Stimulated activated CD4-positive, alpha-beta T cell treated with anti-CD3 and anti-CD28 coated beads, Interleukin-1b, Interleukin-23, amount 100 ng/mL, for 24 hours (primary cell): ENCODE measurements at regions not wholly inside any gene's neighbourhood (a gene's known extent, or its start where the extent isn't known, plus 50 kb on each side); places are given as distances from the start of the nearest gene placed in this dataset.

ENCODE experiments used
- DNase-seq, 4 experiments: peaks; one replicate each; pipeline ENCODE4 v3.0.0-alpha.2; 2020; ENCODE audit warnings: low read depth in 4 of 4, low spot score in 1 of 4

DNA sequence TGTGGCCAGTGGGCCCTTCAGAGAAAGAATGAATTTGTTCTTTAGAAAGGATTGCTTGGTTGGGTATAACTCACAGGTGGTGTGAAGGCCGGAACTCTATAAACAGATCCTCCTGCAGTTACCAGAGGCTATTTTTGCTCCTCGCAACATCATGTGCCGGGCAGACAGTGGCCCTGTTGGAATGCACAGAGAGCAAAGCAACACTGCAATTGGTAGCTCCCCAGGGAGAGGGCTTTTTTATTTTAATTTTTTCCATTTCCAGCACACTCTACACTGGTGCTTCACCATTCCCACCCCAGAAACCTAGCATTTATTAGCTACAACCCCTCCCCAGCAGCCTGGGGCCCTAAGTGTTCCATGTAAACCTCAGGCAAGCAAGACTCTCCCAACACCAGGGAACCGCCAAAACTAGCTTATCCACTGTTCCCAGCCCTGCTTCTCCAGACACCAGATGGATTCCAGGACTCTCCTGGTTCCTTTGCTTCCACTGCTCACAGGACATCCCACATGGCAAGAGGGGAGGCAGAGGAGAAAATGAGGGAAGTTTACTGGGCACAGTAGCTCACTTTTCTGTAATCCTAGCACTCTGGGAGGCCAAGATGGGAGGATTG, 75.1 kb upstream of the TMEM164 start:
- DNase-seq: no peak

- DNase-seq: no peak
Measured at GRCh38 chrX:109928596-109929335, 74.1 kb upstream of the TMEM164 start.

GRCh38 chrX:109931677-109932076, 71.2 kb upstream of the TMEM164 start:
- DNase-seq: no peak

- no peak for DNase-seq
Measured at GRCh38 chrX:109934434-109934833, 68.5 kb upstream of the TMEM164 start.

DNA sequence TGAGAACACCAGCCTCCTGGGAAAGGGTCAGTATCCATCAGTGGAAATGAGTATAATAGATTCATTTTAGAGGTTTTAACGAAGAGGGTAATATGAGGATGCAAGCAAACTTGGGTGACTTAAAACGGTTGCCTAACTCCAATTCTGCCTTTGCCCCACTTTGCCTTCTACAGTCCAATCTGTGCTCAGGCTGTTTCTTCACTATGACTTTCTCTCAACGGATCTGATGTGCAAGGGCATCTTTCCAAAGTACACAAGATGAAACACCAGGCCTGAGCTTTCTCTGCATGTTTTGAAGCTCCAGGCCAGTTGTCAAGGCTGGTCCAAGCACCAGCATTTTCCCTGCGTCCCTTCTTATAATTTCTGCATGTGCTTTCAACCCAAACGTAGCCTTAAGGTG, 68.0 kb upstream of the TMEM164 start:
- no peak for DNase-seq

GRCh38 chrX:109936114-109936513, 66.8 kb upstream of the TMEM164 start:
- DNase-seq: no peak

- no peak for DNase-seq
Measured at GRCh38 chrX:109936598-109936997, 66.3 kb upstream of the TMEM164 start.

GRCh38 chrX:109939498-109939897, 63.4 kb upstream of the TMEM164 start:
- DNase-seq: no peak

GRCh38 chrX:109940411-109940810, 62.5 kb upstream of the TMEM164 start:
- DNase-seq: no peak

DNA sequence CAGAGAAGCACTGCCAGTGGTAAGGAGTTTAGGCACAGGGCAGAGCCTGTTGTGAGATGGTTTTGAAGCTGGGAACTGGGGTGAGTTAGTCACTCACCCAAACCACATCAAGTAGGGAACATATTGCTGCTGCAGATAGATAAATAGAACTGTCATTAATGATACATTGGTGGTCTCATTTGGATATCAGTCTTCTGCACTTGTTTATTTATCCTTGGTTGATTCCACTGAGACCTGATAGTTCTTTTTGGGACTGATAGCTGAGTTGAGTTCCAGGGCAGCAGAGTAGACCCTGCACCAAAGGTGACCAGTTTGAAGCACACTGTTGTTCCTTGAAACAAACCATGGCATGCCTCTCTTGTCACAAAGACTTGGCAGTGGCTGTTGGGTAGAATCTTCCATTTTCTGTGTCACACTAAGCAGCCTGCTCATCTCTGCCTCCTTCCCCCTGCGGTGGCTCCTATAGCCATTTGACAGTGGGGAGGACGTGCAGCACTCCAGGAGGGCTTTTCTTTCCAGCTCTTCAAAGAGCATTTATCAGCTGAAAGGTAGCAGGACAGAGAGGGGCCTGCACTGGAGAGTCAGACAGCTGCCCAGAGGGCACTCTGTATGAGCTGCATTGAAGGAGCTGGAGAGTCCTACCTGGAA, 59.7 kb upstream of the TMEM164 start:
- no peak for DNase-seq

DNA sequence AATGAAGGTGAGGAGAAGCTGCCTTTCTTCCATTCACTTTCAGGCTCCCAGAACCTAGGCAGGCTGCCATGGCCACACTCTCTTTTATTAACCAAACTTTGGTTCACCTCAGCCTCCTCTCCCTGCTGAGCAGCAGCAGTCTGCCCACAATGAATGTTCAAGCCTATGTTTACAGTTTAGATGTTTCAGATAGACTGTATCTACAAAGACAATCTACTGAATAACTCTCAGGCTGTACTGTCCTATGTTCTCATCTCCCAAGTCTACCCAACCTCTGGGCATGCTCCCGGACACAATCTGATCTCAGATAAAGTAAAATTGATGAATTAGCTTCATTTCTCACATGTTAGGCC, 59.2 kb upstream of the TMEM164 start:
- DNase-seq: no peak

DNA sequence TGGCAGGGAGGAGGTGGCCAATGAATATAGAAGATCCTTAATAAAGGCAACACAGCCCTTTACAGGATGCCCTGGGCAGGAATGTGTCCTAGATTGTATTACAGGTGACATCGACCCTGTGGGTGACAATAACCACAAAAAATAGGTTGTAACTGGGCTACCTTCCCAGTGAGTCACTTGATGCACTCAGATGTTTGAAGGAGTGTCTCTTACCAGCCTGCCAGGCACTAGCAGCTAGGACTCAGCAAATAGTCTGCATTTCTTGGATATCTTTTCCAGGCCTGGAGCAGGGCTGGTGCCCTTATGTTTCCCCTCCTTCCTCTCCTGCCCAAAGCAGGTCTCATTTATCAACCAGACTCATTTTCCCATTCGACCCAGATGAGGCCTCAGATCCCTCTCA, 50.9 kb upstream of the TMEM164 start:
- DNase-seq: no peak

- DNase-seq: no peak
Measured at GRCh38 chrX:109952985-109953905, 49.7 kb upstream of the TMEM164 start.
